ENCODE measurements at regions not wholly inside any gene's neighbourhood (a gene's known extent, or its start where the extent isn't known, plus 50 kb on each side); places are given as distances from the start of the nearest gene placed in this dataset.

GRCh38 chr1:63049135-63049534, 265.2 kb downstream of the ATG4C start:
- DNase-seq: no peak

- DNase-seq: no peak
Observed at GRCh38 chr1:63051356-63051755, 267.4 kb downstream of the ATG4C start.

- DNase-seq: no peak
Observed at GRCh38 chr1:63051886-63052285, 268.0 kb downstream of the ATG4C start.

DNA sequence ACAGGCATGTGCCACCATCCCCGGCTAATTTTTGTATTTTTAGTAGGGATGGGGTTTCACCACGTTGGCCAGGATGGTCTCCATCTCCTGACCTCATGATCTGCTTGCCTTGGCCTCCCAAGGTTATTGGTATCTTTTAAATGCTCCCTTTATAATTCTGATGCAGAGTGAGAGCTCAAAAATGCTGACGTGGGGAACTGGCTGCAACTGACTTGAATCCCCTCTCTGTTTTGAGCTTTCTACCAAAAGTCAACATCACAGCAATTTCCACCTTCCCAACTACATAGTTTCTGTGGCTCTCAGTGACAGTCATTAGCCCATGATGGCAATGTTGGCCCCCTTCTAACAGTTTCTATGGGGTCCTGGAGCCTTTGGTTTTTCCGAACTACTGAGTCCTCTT, 268.2 kb upstream of the FOXD3 start:
- no peak for DNase-seq

DNA sequence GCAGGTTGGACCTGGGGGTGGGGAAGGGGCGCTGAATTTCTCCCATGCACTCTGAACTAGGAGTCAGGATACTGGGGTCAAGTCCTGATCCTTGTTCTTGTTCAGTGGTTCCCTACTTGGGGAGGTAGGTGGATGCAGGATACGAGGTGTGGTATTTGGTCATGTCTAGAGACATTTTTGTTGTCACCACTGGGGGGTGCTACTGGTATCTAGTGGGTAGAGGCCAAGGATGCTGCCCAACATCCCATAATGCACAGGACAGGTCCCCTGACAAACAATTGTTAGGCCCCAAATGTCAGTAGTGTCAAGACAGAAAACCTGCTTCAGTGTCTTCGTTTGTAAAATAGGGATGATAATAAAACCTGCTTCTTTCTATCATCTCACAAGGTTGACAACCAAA, 259.0 kb upstream of the FOXD3 start:
- peak; percentile 5 for DNase-seq

GRCh38 chr1:63064135-63064534, 258.2 kb upstream of the FOXD3 start:
- DNase-seq: no peak

GRCh38 chr1:63068626-63069025, 253.7 kb upstream of the FOXD3 start:
- no peak for DNase-seq

- DNase-seq: no peak
Observed at GRCh38 chr1:63069214-63069613, 253.2 kb upstream of the FOXD3 start.

- peak; percentile 38 for DNase-seq
Observed at GRCh38 chr1:63073309-63074306, 248.8 kb upstream of the FOXD3 start.

DNA sequence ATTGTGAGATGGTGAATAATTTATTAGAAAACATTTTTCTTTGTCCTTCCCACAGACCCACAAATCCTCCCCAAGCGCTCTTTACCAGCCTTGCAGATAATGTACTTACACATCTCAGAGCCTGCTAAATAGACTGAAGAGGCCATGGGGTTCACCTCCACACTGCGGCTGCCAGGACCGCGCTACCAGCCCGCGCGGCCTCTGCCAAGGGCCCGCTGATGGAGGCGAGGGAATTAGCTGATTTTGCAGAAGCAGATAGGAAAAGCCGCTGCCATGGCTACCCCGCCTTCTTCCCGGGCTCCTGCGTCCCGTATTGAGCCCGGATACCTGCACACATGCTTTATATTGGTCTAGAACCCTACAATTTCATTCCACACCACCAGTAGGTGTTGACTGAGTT, 248.0 kb upstream of the FOXD3 start:
- no peak for DNase-seq

GRCh38 chr1:63082766-63083165, 239.6 kb upstream of the FOXD3 start:
- no peak for DNase-seq

DNA sequence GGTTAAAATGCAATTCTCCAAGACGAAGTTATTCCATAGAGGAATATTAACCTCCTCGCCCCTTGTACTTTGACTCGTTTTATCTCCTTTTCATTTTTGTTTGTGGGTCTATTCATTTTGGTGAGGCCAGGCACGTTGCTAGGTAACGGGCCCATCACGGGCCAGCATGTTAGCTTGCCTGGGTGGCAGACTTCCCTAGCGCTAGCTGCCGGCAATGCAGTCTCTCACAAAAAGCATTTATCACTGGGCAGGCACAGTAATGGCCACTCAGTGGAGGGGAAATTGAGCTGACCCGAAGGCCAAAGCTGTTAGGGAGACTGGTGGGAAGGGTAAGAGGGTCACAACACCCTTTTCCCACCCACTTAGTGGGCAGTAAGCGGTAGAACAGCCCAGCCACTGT, 234.4 kb upstream of the FOXD3 start:
- peak; percentile 6 for DNase-seq

GRCh38 chr1:63099188-63099587, 223.2 kb upstream of the FOXD3 start:
- no peak for DNase-seq

- no peak for DNase-seq
Observed at GRCh38 chr1:63101336-63101735, 221.0 kb upstream of the FOXD3 start.

DNA sequence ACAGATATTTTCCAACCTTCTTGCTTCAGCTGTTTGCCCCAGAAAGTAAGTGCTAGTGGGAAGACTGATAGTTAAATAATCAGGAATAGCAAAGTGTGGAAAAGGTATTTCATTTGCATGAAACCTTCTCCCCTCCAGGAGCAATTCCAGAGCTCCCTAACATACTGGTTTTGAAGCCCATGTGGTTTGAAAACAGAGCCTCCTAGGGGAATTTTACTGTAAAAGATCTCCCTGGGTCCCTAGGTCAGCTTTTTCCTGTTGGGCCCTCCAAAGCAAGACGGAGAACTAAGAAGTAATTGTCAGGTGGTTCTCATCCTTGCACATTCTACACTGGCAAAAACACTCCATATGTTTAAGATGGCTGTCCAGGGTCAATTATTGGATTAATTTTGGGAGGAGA, 218.7 kb upstream of the FOXD3 start:
- no peak for DNase-seq

DNA sequence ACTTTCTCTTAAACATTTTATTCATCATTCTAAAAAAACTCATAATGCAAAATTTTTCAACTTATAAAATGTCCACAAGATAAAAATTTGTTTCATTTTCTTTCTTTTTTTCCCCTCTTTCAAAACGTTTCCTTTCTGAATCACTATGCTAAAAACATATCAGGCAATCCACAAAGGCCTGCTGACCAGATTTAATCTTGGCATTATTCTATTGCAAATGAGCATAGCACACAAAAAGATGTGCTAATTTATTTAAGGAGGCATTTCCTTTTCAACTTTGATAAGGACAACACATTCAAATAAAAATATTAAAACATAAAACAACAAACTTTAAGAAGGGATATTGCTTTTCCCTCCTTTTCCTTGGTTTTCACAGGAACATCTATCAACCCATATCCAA, 215.3 kb upstream of the FOXD3 start:
- DNase-seq: no peak

GRCh38 chr1:63108206-63108605, 214.2 kb upstream of the FOXD3 start:
- DNase-seq: no peak

DNA sequence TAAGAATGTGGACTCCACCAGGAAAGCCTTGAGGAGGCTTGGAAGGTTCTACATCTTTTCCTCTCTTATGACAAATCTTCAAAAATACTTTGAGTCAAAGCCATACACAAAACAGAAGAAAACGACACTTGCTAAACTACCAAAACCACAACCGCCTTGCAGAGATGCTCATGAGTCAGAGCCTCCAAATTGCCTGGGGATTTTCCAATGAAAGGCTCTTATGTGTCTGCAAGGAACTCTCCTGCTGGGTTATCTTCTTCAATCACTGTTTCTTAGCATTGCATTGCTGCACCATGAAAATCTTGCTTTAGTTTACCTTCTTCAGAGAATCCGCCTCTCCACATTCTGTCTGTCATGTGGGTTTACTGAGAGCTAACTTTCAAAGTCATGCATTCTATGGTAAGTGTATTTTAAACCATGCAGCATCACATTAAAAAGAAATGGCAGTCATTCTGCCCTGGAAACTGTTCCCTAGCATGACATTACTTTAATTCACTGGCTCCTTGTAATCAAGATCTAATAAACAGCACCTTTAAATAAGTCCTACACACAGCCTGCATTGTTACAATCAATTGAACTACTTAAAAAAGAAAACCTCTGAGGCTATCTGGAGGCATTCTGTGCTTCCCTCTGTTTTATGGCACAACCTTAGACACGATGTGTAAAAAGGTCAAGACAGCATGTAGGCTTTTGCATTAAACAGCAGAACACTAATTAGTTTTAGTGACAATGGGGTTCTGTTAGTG, 210.0 kb upstream of the FOXD3 start:
- no peak for DNase-seq

- DNase-seq: no peak
Observed at GRCh38 chr1:63115527-63115926, 206.8 kb upstream of the FOXD3 start.

DNA sequence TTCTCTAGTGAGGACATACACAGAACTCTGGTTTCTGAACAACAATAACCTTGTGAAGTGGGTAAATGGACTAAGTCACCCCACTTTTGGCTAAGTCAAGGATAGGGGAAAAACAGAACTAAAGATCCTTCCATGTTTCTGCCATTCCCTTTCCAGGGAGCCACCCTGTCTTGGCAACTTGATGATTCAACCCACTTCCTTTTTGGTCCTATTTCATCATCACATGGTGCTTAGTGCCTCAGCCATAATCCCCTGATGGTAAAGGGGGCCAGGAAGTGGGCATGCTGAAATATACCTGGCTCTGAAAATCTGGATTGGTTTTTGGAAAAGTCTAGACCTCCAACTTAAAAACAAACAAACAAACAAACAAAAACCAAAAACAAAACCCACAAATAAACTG, 206.4 kb upstream of the FOXD3 start:
- DNase-seq: no peak

DNA sequence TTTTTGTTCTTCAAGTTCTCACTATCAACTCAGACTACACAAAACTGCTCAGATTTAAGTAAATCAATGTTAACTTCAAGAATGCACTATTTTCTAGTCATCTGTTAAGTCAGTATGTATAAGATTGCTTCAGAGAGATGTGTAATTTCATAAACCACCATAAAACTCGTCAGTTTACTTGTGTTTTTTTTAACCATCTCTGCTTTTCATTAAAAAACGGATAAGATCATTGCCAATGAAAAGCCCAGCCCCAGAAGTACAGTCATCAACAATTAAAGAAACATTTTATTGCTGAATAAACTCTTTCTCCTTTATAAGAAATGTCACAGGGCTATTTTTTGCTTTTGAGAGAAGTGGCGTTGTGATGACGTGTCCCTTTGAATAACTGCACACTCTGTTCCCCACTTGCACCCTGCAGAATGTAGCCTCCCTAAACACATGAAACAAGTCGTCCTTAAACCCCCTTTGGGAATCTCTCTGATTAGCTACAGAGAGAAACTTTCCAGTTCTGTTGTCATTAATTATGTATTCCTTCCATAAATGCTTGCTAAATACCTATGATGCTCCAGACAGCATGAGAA, 202.7 kb upstream of the FOXD3 start:
- DNase-seq: no peak

GRCh38 chr1:63122079-63122478, 200.3 kb upstream of the FOXD3 start:
- DNase-seq: no peak

DNA sequence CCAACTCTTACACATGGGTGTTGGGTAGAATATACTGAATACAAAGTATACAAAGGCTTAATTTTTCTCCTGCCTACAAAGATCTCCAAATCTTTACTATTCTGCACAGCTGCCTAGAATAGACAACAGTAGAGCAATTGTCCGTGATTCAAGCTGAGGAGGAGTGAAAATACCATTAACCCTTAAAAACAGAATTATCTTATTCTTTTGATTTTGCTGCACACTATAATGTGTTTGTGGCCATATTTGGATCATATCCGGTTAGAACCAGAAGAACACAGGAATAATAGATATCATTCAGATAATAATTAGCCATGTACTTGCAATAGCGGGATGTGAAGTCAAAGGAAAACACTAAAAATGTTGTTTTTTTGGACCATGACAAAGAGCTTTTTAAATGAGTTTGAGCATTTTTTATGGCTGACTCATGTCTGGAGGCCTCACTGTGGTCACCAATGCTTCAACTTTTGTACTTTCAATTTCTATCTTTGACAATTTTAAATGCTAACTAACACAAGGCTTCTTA, 197.6 kb upstream of the FOXD3 start:
- DNase-seq: peak; percentile 24

- DNase-seq: no peak
Observed at GRCh38 chr1:63126104-63126503, 196.3 kb upstream of the FOXD3 start.
